Neural cell (in vitro differentiated cells): ENCODE measurements at regions not wholly inside any gene's neighbourhood (a gene's known extent, or its start where the extent isn't known, plus 50 kb on each side); places are given as distances from the start of the nearest gene placed in this dataset.

Source experiments
- H2AFZ ChIP-seq: fragments of 200-600, 300-800 bp; sonication (generic), shearing (Covaris generic); 2 replicates; pipeline ENCODE4 v1.6.0; 2014; ENCODE audit warnings: low read depth, mild to moderate bottlenecking, antibody characterized with exemption, low read length, moderate library complexity
- H3F3A ChIP-seq: fragments of 200-600 bp; shearing (Covaris generic); 2 replicates; pipeline ENCODE4 v1.6.1; 2016; ENCODE audit warnings: mild to moderate bottlenecking, moderate library complexity, mixed read lengths, antibody characterized with exemption, low read length; ENCODE audit not compliant: insufficient read depth, poor library complexity, severe bottlenecking
- H3K27ac ChIP-seq: fragments of 200-600, 300-800 bp; sonication (generic), shearing (Covaris generic); 2 replicates; pipeline ENCODE4 v1.5.1; 2014; ENCODE audit warnings: mild to moderate bottlenecking, low read length, moderate library complexity
- H3K27me3 ChIP-seq: fragments of 300-800, 200-600 bp; sonication (generic), shearing (Covaris generic); 2 replicates; pipeline ENCODE4 v1.6.0; 2014; ENCODE audit warnings: mild to moderate bottlenecking, low read depth, low read length, moderate library complexity; ENCODE audit not compliant: insufficient read depth
- H3K36me3 ChIP-seq: fragments of 300-800, 200-600 bp; sonication (generic), shearing (Covaris generic); 2 replicates; pipeline ENCODE4 v1.5.1; 2014; ENCODE audit warnings: mild to moderate bottlenecking, antibody characterized with exemption, low read length, moderate library complexity; ENCODE audit not compliant: insufficient read depth
- H3K4me2 ChIP-seq: fragments of 300-800, 200-600 bp; sonication (generic), shearing (Covaris generic); 2 replicates; pipeline ENCODE4 v1.6.0; 2014; ENCODE audit warnings: mild to moderate bottlenecking, low read length
- H3K4me3 ChIP-seq: fragments of 300-800, 200-600 bp; sonication (generic), shearing (Covaris generic); 2 replicates; pipeline ENCODE4 v1.5.1; 2014; ENCODE audit warnings: mild to moderate bottlenecking, low read length, moderate library complexity
- H3K79me2 ChIP-seq: fragments of 200-600 bp; shearing (Covaris generic); replicated peaks from 2 replicates; pipeline ENCODE4 v1.6.0; 2014; ENCODE audit warnings: mild to moderate bottlenecking, low read length, moderate library complexity; ENCODE audit not compliant: insufficient read depth
- H3K9ac ChIP-seq: fragments of 300-800, 200-600 bp; sonication (generic), shearing (Covaris generic); 2 replicates; pipeline ENCODE4 v1.6.1; 2016; ENCODE audit warnings: mild to moderate bottlenecking, low read length, mixed read lengths
- H3K9me2 ChIP-seq: fragments of 200-600 bp; shearing (Covaris generic); 2 replicates; pipeline ENCODE4 v1.6.1; 2016; ENCODE audit warnings: mild to moderate bottlenecking, low read length, mixed read lengths; ENCODE audit not compliant: insufficient read depth
- H3K9me3 ChIP-seq: fragments of 200-600, 300-800 bp; sonication (generic), shearing (Covaris generic); 2 replicates; pipeline ENCODE4 v1.6.1; 2016; ENCODE audit warnings: mild to moderate bottlenecking, mixed run types, low read length, moderate library complexity, mixed read lengths
- H4K20me1 ChIP-seq: fragments of 200-600 bp; shearing (Covaris generic); 2 replicates; pipeline ENCODE4 v1.6.1; 2016; ENCODE audit warnings: mild to moderate bottlenecking, mixed run types; ENCODE audit not compliant: insufficient read depth
- CTCF ChIP-seq: fragments of 450-650 bp; IDR thresholded peaks from 2 replicates; pipeline ENCODE4 v1.5.1; 2014; ENCODE audit warnings: antibody characterized with exemption, mild to moderate bottlenecking, moderate library complexity; ENCODE audit not compliant: poor library complexity, severe bottlenecking
- EP300 ChIP-seq: fragments of 450-650 bp; conservative IDR thresholded peaks from 2 replicates; pipeline ENCODE4 v1.6.1; 2014; ENCODE audit warnings: antibody characterized with exemption, mild to moderate bottlenecking, moderate library complexity; ENCODE audit not compliant: poor library complexity, severe bottlenecking
- EZH2 ChIP-seq: fragments of 200-600, 300-800 bp; shearing (Covaris generic), sonication (generic); IDR thresholded peaks from 2 replicates; pipeline ENCODE4 v1.6.1; 2014; ENCODE audit warnings: antibody characterized with exemption, low read length, borderline replicate concordance, mild to moderate bottlenecking; ENCODE audit not compliant: insufficient read depth, poor library complexity, severe bottlenecking
- MXI1 ChIP-seq: fragments of 450-650 bp; conservative IDR thresholded peaks from 2 replicates; pipeline ENCODE4 v1.6.1; 2014; ENCODE audit warnings: antibody characterized with exemption, mild to moderate bottlenecking; ENCODE audit not compliant: poor library complexity, severe bottlenecking
- POLR2AphosphoS5 ChIP-seq: IDR thresholded peaks from 2 replicates; pipeline ENCODE4 v1.6.1; 2012
- RAD21 ChIP-seq: fragments of 450-650 bp; conservative IDR thresholded peaks from 2 replicates; pipeline ENCODE4 v1.6.1; 2014; ENCODE audit warnings: antibody characterized with exemption, mild to moderate bottlenecking, moderate library complexity
- REST ChIP-seq: IDR thresholded peaks from 2 replicates; pipeline ENCODE4 v1.6.1; 2012; ENCODE audit warnings: borderline replicate concordance
- SMC3 ChIP-seq: fragments of 450-650 bp; conservative IDR thresholded peaks from 2 replicates; pipeline ENCODE4 v1.6.1; 2014; ENCODE audit warnings: antibody characterized with exemption, mild to moderate bottlenecking, moderate library complexity; ENCODE audit not compliant: poor library complexity
- TAF1 ChIP-seq: IDR thresholded peaks from 2 replicates; pipeline ENCODE4 v1.6.1; 2012; ENCODE audit warnings: low read depth

GRCh38 chr6:168888102-168888501 lies 365.5 kb downstream of the THBS2 start:
- H4K20me1 ChIP-seq = no peaks in the 10 kb centered on the region

GRCh38 chr6:168887621-168888020 lies 366.0 kb downstream of the THBS2 start:
- H3K27ac ChIP-seq = no peak overlapping the region
- H2AFZ ChIP-seq = no peak overlapping the region
- H3K36me3 ChIP-seq = no peaks in the 10 kb centered on the region
- H3K9me2 ChIP-seq = no peaks in the 10 kb centered on the region
- no peaks in the 10 kb centered on the region for H3K79me2 ChIP-seq
- no peaks in the 10 kb centered on the region for H3K9me3 ChIP-seq
- H3K9ac ChIP-seq = no peak overlapping the region
- no peak overlapping the region for H3K4me3 ChIP-seq
- no peak overlapping the region for H3K4me2 ChIP-seq
- H3K27me3 ChIP-seq = no peaks in the 10 kb centered on the region
- H4K20me1 ChIP-seq = no peaks in the 10 kb centered on the region
- no peaks in the 10 kb centered on the region for H3F3A ChIP-seq
- no peak for TF ChIP-seq SMC3
- TF ChIP-seq CTCF = no peak
- TF ChIP-seq TAF1 = no peak
- TF ChIP-seq REST = no peak
- TF ChIP-seq RAD21 = no peak
- no peak for TF ChIP-seq EP300
- TF ChIP-seq POLR2AphosphoS5 = no peak

More at GRCh38 chr6:168888102-168888501, 365.5 kb downstream of the THBS2 start:
- Histone ChIP-seq H3K36me3 (no peaks in the 10 kb centered on the region), H3K4me2 (no peak overlapping the region), H3K4me3 (no peak overlapping the region), H2AFZ (no peak overlapping the region), H3K79me2 (no peaks in the 10 kb centered on the region), H3K27ac (no peak overlapping the region), H3F3A (no peaks in the 10 kb centered on the region), H3K9me3 (no peaks in the 10 kb centered on the region), H3K27me3 (no peaks in the 10 kb centered on the region), H3K9me2 (no peaks in the 10 kb centered on the region), H3K9ac (no peak overlapping the region)
- TF ChIP-seq EP300 (no peak), POLR2AphosphoS5 (no peak), TAF1 (no peak), EZH2 (no peak), SMC3 (no peak), MXI1 (no peak), CTCF (no peak), REST (no peak), RAD21 (no peak)
